Neural progenitor cell (in vitro differentiated cells): ENCODE measurements at regions not wholly inside any gene's neighbourhood (a gene's known extent, or its start where the extent isn't known, plus 50 kb on each side); places are given as distances from the start of the nearest gene placed in this dataset.

Source experiments
- EZH2 ChIP-seq: fragments of 200-600 bp; sonication (generic); IDR thresholded peaks from 2 replicates; pipeline ENCODE4 v1.6.1; 2017; ENCODE audit warnings: antibody characterized with exemption, mild to moderate bottlenecking, moderate library complexity
- TF ChIP-seq, protein P1 (sequence below): fragments of 200-600 bp; sonication (generic); IDR thresholded peaks from 2 replicates; pipeline ENCODE4 v1.5.1; 2017; ENCODE audit warnings: antibody characterized with exemption, mild to moderate bottlenecking

DNA sequence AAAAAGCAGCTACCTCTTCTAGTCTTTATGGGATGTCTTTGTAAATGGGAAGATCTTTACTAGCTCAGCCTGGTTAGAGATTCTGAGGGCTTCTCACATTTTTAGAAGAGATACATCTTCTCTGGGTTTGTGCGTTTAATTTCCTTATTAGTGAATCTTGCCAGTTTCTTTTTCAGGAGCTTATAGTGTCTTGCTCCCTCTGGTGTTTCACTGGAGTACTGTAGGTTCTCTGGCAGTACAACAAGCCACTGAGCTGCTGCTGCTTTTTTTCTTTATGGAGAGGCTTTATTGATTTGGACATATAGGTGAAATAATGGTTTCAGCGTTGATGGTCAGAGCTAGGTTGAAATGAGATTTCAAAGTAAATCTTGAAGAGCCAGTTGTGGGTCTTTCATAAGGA is 82.9 kb downstream of the LAS1L start:
- no peak for TF ChIP-seq EZH2
- TF ChIP-seq, protein P1, sequence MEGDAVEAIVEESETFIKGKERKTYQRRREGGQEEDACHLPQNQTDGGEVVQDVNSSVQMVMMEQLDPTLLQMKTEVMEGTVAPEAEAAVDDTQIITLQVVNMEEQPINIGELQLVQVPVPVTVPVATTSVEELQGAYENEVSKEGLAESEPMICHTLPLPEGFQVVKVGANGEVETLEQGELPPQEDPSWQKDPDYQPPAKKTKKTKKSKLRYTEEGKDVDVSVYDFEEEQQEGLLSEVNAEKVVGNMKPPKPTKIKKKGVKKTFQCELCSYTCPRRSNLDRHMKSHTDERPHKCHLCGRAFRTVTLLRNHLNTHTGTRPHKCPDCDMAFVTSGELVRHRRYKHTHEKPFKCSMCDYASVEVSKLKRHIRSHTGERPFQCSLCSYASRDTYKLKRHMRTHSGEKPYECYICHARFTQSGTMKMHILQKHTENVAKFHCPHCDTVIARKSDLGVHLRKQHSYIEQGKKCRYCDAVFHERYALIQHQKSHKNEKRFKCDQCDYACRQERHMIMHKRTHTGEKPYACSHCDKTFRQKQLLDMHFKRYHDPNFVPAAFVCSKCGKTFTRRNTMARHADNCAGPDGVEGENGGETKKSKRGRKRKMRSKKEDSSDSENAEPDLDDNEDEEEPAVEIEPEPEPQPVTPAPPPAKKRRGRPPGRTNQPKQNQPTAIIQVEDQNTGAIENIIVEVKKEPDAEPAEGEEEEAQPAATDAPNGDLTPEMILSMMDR: peak; percentile 61
